ENCODE measurements at regions not wholly inside any gene's neighbourhood (a gene's known extent, or its start where the extent isn't known, plus 50 kb on each side); places are given as distances from the start of the nearest gene placed in this dataset.
A peak's percentile ranks its signal among the peaks of the same experiment; 100 is the strongest.
"Not testable (repeated sequence)": the region's sequence is repeated elsewhere in the genome, so short reads cannot be mapped to it uniquely, and the experiment has no call there.

- peak; percentile 58 for DNase-seq
- Histone ChIP-seq H3K36me3 (no peaks in the 10 kb centered on the region), H3K27me3 (no peaks in the 10 kb centered on the region), H3K4me3 (no peak overlapping the region), H3K9me3 (no peaks in the 10 kb centered on the region)
Observed at GRCh38 chr3:105965384-105965783, 96.6 kb upstream of the CBLB start.

- Histone ChIP-seq H3K36me3 (no peaks in the 10 kb centered on the region), H3K4me3 (no peak overlapping the region), H3K9me3 (peaks cover 8% of the 10 kb centered on the region; the same call in 1 of the 2 replicates), H3K27me3 (no peaks in the 10 kb centered on the region)
- DNase-seq: peak; percentile 61
Observed at GRCh38 chr3:105967117-105967516, 98.3 kb upstream of the CBLB start.

GRCh38 chr3:105970283-105970682, 101.5 kb upstream of the CBLB start:
- Histone ChIP-seq H3K4me3 (no peak overlapping the region), H3K9me3 (peaks cover 8% of the 10 kb centered on the region), H3K27me3 (no peaks in the 10 kb centered on the region), H3K36me3 (no peaks in the 10 kb centered on the region)
- DNase-seq: peak; percentile 50

- Histone ChIP-seq H3K27me3 (no peaks in the 10 kb centered on the region), H3K36me3 (no peaks in the 10 kb centered on the region), H3K9me3 (peaks cover 8% of the 10 kb centered on the region), H3K4me3 (no peak overlapping the region)
- no peak for DNase-seq
Observed at GRCh38 chr3:105972069-105972468, 103.3 kb upstream of the CBLB start.

- H3K27me3 ChIP-seq: no peaks in the 10 kb centered on the region
- peaks cover 8% of the 10 kb centered on the region for H3K9me3 ChIP-seq
- DNase-seq: no peak
- no peaks in the 10 kb centered on the region for H3K36me3 ChIP-seq
- no peak overlapping the region for H3K4me3 ChIP-seq
Observed at GRCh38 chr3:105974381-105974780, 105.6 kb upstream of the CBLB start.

- no peaks in the 10 kb centered on the region for H3K36me3 ChIP-seq
- DNase-seq: no peak
Observed at GRCh38 chr3:105976196-105976595, 107.4 kb upstream of the CBLB start.

GRCh38 chr3:105979961-105980360, 111.1 kb upstream of the CBLB start:
- no peaks in the 10 kb centered on the region for H3K36me3 ChIP-seq
- no peak for DNase-seq
- H3K4me3 ChIP-seq: no peak overlapping the region
- no peaks in the 10 kb centered on the region for H3K27me3 ChIP-seq
- peaks cover 6% of the 10 kb centered on the region; the same call in 1 of the 2 replicates for H3K9me3 ChIP-seq

More at GRCh38 chr3:105976196-105976595, 107.4 kb upstream of the CBLB start:
- Histone ChIP-seq H3K9me3 (peaks cover 2% of the 10 kb centered on the region), H3K4me3 (no peak overlapping the region), H3K27me3 (no peaks in the 10 kb centered on the region)

- H3K9me3 ChIP-seq: peaks cover 6% of the 10 kb centered on the region; the same call in 1 of the 2 replicates
- no peak overlapping the region for H3K4me3 ChIP-seq
- H3K36me3 ChIP-seq: no peaks in the 10 kb centered on the region
- DNase-seq: no peak
- H3K27me3 ChIP-seq: no peaks in the 10 kb centered on the region
Observed at GRCh38 chr3:105982207-105982606, 113.4 kb upstream of the CBLB start.

- Histone ChIP-seq H3K9me3 (peaks cover 6% of the 10 kb centered on the region; the same call in 1 of the 2 replicates), H3K4me3 (no peak overlapping the region), H3K36me3 (no peaks in the 10 kb centered on the region), H3K27me3 (no peaks in the 10 kb centered on the region)
- no peak for DNase-seq
Observed at GRCh38 chr3:105984837-105985236, 116.0 kb upstream of the CBLB start.

GRCh38 chr3:105986343-105986742, 117.5 kb upstream of the CBLB start:
- H3K36me3 ChIP-seq, H3K4me3 ChIP-seq, DNase-seq, H3K27me3 ChIP-seq: not testable (repeated sequence)
- H3K9me3 ChIP-seq: peaks cover 10% of the 10 kb centered on the region

- Histone ChIP-seq H3K4me3 (no peak overlapping the region), H3K9me3 (peaks cover 13% of the 10 kb centered on the region), H3K36me3 (no peaks in the 10 kb centered on the region), H3K27me3 (no peaks in the 10 kb centered on the region)
- DNase-seq: no peak
Observed at GRCh38 chr3:105987809-105988208, 119.0 kb upstream of the CBLB start.

- DNase-seq: no peak
Observed at GRCh38 chr3:105988540-105989212, 119.9 kb upstream of the CBLB start.

GRCh38 chr3:105996781-105997180, 128.0 kb upstream of the CBLB start:
- Histone ChIP-seq H3K9me3 (peaks cover 8% of the 10 kb centered on the region), H3K4me3 (no peak overlapping the region), H3K27me3 (no peaks in the 10 kb centered on the region), H3K36me3 (no peaks in the 10 kb centered on the region)
- no peak for DNase-seq

More at GRCh38 chr3:105988540-105989212, 119.9 kb upstream of the CBLB start:
- Histone ChIP-seq H3K36me3 (no peaks in the 10 kb centered on the region), H3K9me3 (peaks cover 10% of the 10 kb centered on the region), H3K27me3 (no peaks in the 10 kb centered on the region), H3K4me3 (no peak overlapping the region)

- H3K4me3 ChIP-seq: no peak overlapping the region
- no peak for DNase-seq
Observed at GRCh38 chr3:105997466-105997799, 128.6 kb upstream of the CBLB start.

GRCh38 chr3:105997800-105998526, 129.2 kb upstream of the CBLB start:
- DNase-seq: peak; percentile 53
- Histone ChIP-seq H3K27me3 (no peaks in the 10 kb centered on the region), H3K9me3 (peaks cover 5% of the 10 kb centered on the region), H3K4me3 (no peak overlapping the region), H3K36me3 (no peaks in the 10 kb centered on the region)

More at GRCh38 chr3:105997466-105997799, 128.6 kb upstream of the CBLB start:
- peaks cover 5% of the 10 kb centered on the region for H3K9me3 ChIP-seq
- no peaks in the 10 kb centered on the region for H3K27me3 ChIP-seq
- H3K36me3 ChIP-seq: no peaks in the 10 kb centered on the region

GRCh38 chr3:105999856-106000255, 131.0 kb upstream of the CBLB start:
- Histone ChIP-seq H3K27me3 (no peaks in the 10 kb centered on the region), H3K36me3 (no peaks in the 10 kb centered on the region), H3K4me3 (no peak overlapping the region), H3K9me3 (peaks cover 5% of the 10 kb centered on the region)
- DNase-seq: no peak

GRCh38 chr3:106001923-106002322, 133.1 kb upstream of the CBLB start:
- H3K27me3 ChIP-seq: no peaks in the 10 kb centered on the region
- H3K9me3 ChIP-seq: peaks cover 5% of the 10 kb centered on the region
- H3K36me3 ChIP-seq: no peaks in the 10 kb centered on the region
- H3K4me3 ChIP-seq: no peak overlapping the region
- DNase-seq: no peak

Measured in MG63 (cell line).